ENCODE measurements at regions not wholly inside any gene's neighbourhood (a gene's known extent, or its start where the extent isn't known, plus 50 kb on each side); places are given as distances from the start of the nearest gene placed in this dataset.

GRCh38 chr13:100917011-100917410 lies 242.4 kb upstream of the TMTC4 start (continued):
- TF ChIP-seq AFF1 (IDR thresholded peaks at IDR 0.05; ENCODE audit: low read depth in 1 of 2, partially characterized antibody in 2 of 2): no peak
- TF ChIP-seq SLC30A9 (CRISPR knock-in tag; IDR thresholded peaks at IDR 0.05): no peak
- TF ChIP-seq ZNF398 (CRISPR knock-in tag; IDR thresholded peaks at IDR 0.05): no peak
- TF ChIP-seq ZNF282 (CRISPR knock-in tag; IDR thresholded peaks at IDR 0.05): no peak
- no peak for TF ChIP-seq MTA3 (IDR thresholded peaks at IDR 0.05; ENCODE audit: borderline replicate concordance)
- no peak for TF ChIP-seq ZFPM2 (CRISPR knock-in tag; IDR thresholded peaks at IDR 0.05)
